SK-N-SH treated with all-trans-retinoic acid at 6 μM for 48 hours (cell line): ENCODE measurements at regions not wholly inside any gene's neighbourhood (a gene's known extent, or its start where the extent isn't known, plus 50 kb on each side); places are given as distances from the start of the nearest gene placed in this dataset.
"Not testable (repeated sequence)": the region's sequence is repeated elsewhere in the genome, so short reads cannot be mapped to it uniquely, and the experiment has no call there.

Experiments
- ATAC-seq: fragments of 200-7000 bp; cut with Tn5 transposase; 3 replicates; pipeline ENCODE4 v1.9.1; 2020; ENCODE audit warnings: mild to moderate bottlenecking, moderate library complexity
- CSDC2 ChIP-seq: fragments of 250-450 bp; sonication (Bioruptor Pico); IDR thresholded peaks from 2 replicates; pipeline ENCODE4 v1.5.0; 2020; ENCODE audit warnings: mild to moderate bottlenecking, moderate library complexity
- ESRRG ChIP-seq: fragments of 250-450 bp; sonication (Bioruptor Pico); IDR thresholded peaks from 2 replicates; pipeline ENCODE4 v1.6.1; 2021; ENCODE audit warnings: mild to moderate bottlenecking
- GLIS3 ChIP-seq: fragments of 250-450 bp; sonication (Bioruptor Pico); IDR thresholded peaks from 2 replicates; pipeline ENCODE4 v1.5.0; 2020; ENCODE audit warnings: mild to moderate bottlenecking, moderate library complexity
- ISL1 ChIP-seq: fragments of 250-450 bp; sonication (Bioruptor Pico); IDR thresholded peaks from 2 replicates; pipeline ENCODE4 v2.1.2; 2022; ENCODE audit warnings: mild to moderate bottlenecking, moderate library complexity
- OSR1 ChIP-seq: fragments of 250-450 bp; sonication (Bioruptor Pico); IDR thresholded peaks from 2 replicates; pipeline ENCODE4 v1.8.0; 2022; ENCODE audit warnings: moderate library complexity, mild to moderate bottlenecking, inconsistent platforms
- PPARA ChIP-seq: fragments of 250-450 bp; sonication (Bioruptor Pico); IDR thresholded peaks from 2 replicates; pipeline ENCODE4 v1.5.0; 2020; ENCODE audit warnings: mild to moderate bottlenecking, borderline replicate concordance
- SNAI2 ChIP-seq: fragments of 250-450 bp; sonication (Bioruptor Pico); IDR thresholded peaks from 2 replicates; pipeline ENCODE4 v1.5.0; 2020; ENCODE audit warnings: mild to moderate bottlenecking, moderate library complexity
- TCF4 ChIP-seq: fragments of 250-450 bp; sonication (Bioruptor Pico); IDR thresholded peaks from 2 replicates; pipeline ENCODE4 v1.8.0; 2021; ENCODE audit warnings: mild to moderate bottlenecking, moderate library complexity, borderline replicate concordance
- TOX ChIP-seq: fragments of 250-450 bp; sonication (Bioruptor Pico); IDR thresholded peaks from 2 replicates; pipeline ENCODE4 v1.8.0; 2021; ENCODE audit warnings: mild to moderate bottlenecking, moderate library complexity, borderline replicate concordance
- ZC3H10 ChIP-seq: fragments of 250-450 bp; sonication (Bioruptor Pico); IDR thresholded peaks from 2 replicates; pipeline ENCODE4 v1.5.1; 2021; ENCODE audit warnings: mild to moderate bottlenecking, moderate library complexity
- ZFP3 ChIP-seq: fragments of 250-450 bp; sonication (Bioruptor Pico); IDR thresholded peaks from 2 replicates; pipeline ENCODE4 v1.5.0; 2020; ENCODE audit warnings: mild to moderate bottlenecking, moderate library complexity
- ZFP30 ChIP-seq: fragments of 450-650 bp; formaldehyde crosslinking; IDR thresholded peaks from 2 replicates; pipeline ENCODE4 v1.5.0; 2022; ENCODE audit warnings: mild to moderate bottlenecking, moderate library complexity
- ZNF565 ChIP-seq: fragments of 450-650 bp; formaldehyde crosslinking; conservative IDR thresholded peaks from 2 replicates; pipeline ENCODE4 v1.5.0; 2020; ENCODE audit warnings: low read depth, mild to moderate bottlenecking, moderate library complexity
- ZNF70 ChIP-seq: fragments of 450-650 bp; formaldehyde crosslinking; IDR thresholded peaks from 2 replicates; pipeline ENCODE4 v1.5.0; 2020; ENCODE audit warnings: mild to moderate bottlenecking, moderate library complexity
- TF ChIP-seq, protein P1 (sequence below): fragments of 250-450 bp; sonication (Bioruptor Pico); IDR thresholded peaks from 2 replicates; pipeline ENCODE4 v1.5.1; 2020; ENCODE audit warnings: low read depth, mild to moderate bottlenecking, moderate library complexity
- TF ChIP-seq, protein P2 (sequence below): fragments of 250-450 bp; sonication (Bioruptor Pico); IDR thresholded peaks from 2 replicates; pipeline ENCODE4 v1.5.0; 2020; ENCODE audit warnings: mild to moderate bottlenecking, moderate library complexity
- TF ChIP-seq, protein P3 (sequence below): fragments of 250-450 bp; sonication (Bioruptor Pico); IDR thresholded peaks from 2 replicates; pipeline ENCODE4 v1.8.0; 2020; ENCODE audit warnings: mild to moderate bottlenecking, moderate library complexity, borderline replicate concordance

DNA sequence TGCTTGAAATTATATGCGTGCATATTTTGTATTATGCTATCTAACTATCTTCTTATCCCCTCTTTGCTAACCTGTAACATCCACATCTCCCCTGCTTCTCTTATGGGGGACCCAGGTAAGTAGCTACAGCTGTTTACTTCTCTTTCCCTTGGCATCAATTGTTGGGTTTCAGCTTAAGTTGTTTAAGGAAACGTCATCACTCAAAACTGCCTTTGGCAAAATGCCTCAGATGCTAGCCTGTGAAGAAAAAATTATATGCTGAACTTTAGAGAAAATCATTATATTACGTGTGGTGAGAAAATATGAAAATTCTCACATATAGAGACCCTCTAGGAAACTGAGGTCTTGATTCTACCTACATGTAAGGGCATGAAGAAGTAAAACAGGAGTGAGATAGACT, 447.0 kb upstream of the NECTIN3 start (continued):
- TF ChIP-seq, protein P1, sequence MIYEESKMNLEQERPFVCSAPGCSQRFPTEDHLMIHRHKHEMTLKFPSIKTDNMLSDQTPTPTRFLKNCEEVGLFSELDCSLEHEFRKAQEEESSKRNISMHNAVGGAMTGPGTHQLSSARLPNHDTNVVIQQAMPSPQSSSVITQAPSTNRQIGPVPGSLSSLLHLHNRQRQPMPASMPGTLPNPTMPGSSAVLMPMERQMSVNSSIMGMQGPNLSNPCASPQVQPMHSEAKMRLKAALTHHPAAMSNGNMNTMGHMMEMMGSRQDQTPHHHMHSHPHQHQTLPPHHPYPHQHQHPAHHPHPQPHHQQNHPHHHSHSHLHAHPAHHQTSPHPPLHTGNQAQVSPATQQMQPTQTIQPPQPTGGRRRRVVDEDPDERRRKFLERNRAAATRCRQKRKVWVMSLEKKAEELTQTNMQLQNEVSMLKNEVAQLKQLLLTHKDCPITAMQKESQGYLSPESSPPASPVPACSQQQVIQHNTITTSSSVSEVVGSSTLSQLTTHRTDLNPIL (CRISPR knock-in tag): no peak

DNA sequence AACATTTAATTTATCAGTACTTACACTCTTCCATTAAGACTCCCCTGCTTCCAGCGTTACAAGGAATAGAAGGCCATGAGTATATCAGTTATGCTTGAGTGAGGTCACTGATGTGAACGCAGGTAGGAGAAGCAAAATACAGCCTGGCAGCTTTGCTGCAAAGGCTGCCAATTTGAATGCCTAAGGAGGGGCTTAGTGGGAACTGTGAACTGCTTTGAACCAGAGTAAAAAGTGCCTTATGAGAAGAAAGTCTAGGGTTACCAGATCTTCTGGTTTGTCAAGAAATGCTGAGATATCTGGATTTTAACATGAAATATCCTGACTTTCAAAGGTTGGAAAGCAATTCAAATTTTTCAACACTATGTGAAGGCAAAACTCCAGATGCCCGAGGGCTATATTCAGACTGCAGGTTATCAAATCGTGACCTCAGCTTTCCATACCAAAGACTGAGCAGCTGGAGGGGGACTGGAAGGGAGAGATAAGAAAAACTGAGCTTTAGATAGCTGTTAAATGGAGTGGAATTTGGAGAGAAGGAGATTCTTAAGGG, 446.3 kb upstream of the NECTIN3 start:
- ATAC-seq: no peak
- TF ChIP-seq, protein P1 (CRISPR knock-in tag): no peak
- TF ChIP-seq SNAI2 (CRISPR knock-in tag): no peak
- TF ChIP-seq ZNF70 (CRISPR knock-in tag): no peak
- TF ChIP-seq ZNF565: no peak
- TF ChIP-seq OSR1 (CRISPR knock-in tag): no peak

DNA sequence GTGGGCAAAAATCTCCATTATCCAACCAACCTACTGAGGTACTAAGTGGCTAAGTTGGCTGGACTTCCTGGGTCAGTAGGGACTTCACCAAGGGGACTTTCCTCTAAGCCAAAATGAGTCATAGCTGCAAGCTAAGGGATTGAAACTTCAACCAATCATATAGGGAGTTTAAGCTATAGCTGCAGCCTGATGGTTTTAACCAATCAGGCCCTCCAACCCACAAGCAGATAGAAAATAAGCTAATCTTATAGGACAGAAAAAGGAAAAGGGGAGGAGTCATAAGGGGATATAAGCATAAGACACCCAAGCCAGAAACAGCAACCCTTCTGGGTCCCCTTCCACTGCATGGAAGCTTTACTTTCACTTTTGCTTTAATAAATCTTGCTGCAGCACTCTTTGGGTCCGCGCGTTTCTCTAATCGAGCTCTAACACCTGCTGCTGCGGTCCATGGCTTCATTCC, 444.9 kb upstream of the NECTIN3 start:
- ATAC-seq: not testable (repeated sequence)

DNA sequence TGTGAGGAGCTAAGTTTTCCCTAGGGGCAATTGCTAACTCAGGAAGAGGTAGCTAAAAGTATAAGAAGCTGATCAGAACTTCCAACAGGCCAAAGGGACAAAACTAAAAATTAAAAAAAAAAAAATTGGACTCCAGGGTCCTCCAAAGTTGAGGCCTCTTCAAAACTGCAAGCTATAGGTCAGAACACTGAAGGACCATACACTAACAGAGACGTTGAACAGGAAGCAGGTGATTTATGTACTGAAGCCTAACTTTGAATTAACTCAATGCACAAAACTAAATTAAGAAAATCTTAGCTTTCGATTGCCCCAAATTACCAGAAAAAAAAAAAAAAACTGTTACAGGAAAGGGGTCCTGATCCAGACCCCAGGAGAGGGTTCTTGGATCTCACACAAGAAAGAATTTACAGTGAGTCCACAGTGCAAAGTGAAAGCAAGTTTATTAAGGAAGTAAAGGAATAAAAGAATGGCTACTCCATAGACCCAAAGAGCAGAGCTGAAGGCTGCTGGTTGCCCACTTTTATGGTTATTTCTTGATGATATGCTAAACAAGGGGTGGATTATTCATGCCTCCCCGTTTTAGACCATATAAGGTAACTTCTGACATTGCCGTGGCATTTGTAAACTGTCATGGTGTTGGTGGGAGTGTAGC, 442.8 kb upstream of the NECTIN3 start:
- TF ChIP-seq GLIS3 (CRISPR knock-in tag): no peak
- TF ChIP-seq ESRRG (CRISPR knock-in tag): no peak
- no peak for TF ChIP-seq PPARA (CRISPR knock-in tag)
- no peak for TF ChIP-seq TCF4 (CRISPR knock-in tag)
- TF ChIP-seq ZFP30 (CRISPR knock-in tag): no peak
- no peak for TF ChIP-seq ISL1
- no peak for TF ChIP-seq SNAI2 (CRISPR knock-in tag)
- no peak for TF ChIP-seq ZC3H10 (CRISPR knock-in tag)
- no peak for ATAC-seq

DNA sequence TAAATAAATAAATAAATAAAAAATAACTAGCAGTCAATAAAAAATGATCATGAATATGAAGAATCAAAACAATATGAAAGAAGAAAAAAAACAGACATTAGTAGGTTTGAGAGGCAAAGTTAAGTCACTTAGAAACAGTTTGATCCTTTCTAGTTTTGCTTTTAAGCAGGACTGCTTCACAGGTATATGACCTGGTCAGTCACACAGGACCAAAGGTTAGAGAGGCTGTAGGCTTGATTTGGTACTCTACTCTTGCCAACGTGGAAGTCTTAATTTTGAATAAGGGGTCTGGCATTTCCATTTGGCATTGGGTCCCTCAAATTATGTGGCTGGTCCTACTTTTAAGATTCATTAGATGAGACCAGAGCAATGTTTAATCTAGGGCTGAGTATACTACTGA, 441.7 kb upstream of the NECTIN3 start:
- ATAC-seq: no peak
- TF ChIP-seq, protein P2, sequence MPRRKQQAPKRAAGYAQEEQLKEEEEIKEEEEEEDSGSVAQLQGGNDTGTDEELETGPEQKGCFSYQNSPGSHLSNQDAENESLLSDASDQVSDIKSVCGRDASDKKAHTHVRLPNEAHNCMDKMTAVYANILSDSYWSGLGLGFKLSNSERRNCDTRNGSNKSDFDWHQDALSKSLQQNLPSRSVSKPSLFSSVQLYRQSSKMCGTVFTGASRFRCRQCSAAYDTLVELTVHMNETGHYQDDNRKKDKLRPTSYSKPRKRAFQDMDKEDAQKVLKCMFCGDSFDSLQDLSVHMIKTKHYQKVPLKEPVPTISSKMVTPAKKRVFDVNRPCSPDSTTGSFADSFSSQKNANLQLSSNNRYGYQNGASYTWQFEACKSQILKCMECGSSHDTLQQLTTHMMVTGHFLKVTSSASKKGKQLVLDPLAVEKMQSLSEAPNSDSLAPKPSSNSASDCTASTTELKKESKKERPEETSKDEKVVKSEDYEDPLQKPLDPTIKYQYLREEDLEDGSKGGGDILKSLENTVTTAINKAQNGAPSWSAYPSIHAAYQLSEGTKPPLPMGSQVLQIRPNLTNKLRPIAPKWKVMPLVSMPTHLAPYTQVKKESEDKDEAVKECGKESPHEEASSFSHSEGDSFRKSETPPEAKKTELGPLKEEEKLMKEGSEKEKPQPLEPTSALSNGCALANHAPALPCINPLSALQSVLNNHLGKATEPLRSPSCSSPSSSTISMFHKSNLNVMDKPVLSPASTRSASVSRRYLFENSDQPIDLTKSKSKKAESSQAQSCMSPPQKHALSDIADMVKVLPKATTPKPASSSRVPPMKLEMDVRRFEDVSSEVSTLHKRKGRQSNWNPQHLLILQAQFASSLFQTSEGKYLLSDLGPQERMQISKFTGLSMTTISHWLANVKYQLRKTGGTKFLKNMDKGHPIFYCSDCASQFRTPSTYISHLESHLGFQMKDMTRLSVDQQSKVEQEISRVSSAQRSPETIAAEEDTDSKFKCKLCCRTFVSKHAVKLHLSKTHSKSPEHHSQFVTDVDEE: no peak
- no peak for TF ChIP-seq ZFP3 (CRISPR knock-in tag)
- no peak for TF ChIP-seq ZNF565
- TF ChIP-seq, protein P3, sequence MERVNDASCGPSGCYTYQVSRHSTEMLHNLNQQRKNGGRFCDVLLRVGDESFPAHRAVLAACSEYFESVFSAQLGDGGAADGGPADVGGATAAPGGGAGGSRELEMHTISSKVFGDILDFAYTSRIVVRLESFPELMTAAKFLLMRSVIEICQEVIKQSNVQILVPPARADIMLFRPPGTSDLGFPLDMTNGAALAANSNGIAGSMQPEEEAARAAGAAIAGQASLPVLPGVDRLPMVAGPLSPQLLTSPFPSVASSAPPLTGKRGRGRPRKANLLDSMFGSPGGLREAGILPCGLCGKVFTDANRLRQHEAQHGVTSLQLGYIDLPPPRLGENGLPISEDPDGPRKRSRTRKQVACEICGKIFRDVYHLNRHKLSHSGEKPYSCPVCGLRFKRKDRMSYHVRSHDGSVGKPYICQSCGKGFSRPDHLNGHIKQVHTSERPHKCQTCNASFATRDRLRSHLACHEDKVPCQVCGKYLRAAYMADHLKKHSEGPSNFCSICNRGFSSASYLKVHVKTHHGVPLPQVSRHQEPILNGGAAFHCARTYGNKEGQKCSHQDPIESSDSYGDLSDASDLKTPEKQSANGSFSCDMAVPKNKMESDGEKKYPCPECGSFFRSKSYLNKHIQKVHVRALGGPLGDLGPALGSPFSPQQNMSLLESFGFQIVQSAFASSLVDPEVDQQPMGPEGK (CRISPR knock-in tag): no peak

DNA sequence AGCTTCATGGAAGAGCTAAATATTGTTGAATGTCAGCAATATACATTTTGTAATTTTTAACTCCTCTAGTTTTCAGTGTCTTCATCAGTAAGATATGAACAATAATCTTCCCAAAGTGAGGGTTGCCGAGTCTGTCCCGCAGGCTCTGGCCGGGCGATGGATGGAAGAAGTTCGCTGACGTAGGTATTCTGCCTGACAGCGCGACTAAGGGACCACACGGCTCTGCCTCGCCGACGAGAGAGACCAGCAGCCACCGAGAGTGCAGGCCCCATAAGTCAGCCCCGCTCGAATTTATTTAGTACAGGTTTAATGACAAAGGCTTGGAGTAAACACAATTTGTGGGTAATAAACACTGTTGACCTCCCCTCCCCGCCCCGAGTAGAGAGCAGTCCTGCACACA, 427.4 kb upstream of the NECTIN3 start:
- no peak for ATAC-seq
- TF ChIP-seq TOX: no peak
- no peak for TF ChIP-seq CSDC2
